ENCODE measurements at regions not wholly inside any gene's neighbourhood (a gene's known extent, or its start where the extent isn't known, plus 50 kb on each side); places are given as distances from the start of the nearest gene placed in this dataset.
"Not testable (repeated sequence)": the region's sequence is repeated elsewhere in the genome, so short reads cannot be mapped to it uniquely, and the experiment has no call there.

DNA sequence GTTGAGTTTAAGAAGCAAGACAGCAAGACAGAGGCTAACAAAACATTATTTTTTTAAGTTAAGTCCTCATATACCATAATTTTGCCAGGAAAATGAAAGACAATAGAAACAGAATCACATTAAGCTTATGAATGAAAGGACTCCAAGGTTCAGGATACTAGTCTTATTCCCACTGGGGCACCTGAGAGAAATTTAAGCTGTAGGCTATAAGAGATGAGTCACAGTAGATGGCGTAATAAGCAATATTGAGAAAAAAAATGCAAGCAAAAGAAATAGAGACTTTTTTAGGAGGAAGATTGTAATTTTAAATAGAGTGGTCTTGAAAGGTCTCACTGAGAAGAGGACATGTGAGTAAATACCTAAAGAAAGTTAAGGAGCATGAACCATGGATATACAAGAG, 57.1 kb upstream of the KIF2B start:
- DNase-seq (ENCODE audit: low spot score): no peak

DNA sequence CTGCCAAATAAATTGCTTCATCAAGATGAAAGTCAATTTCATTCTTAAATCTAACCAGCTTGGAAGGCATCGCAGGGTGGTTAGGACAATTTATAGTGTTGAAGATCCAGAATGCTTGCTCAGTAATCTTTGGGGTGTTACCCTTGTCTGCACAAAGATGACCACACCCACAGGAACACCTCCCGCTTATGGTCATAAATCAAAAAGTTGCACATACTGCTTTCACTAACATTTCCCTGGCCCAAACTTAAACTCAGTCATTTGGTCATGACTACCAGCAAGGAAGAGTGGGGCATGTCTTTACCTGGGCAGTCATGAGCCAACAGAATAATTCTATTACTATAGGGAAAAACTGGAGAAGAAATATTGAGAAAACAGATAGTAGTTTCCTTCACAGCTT, 57.6 kb upstream of the KIF2B start:
- DNase-seq (ENCODE audit: low spot score): no peak

DNA sequence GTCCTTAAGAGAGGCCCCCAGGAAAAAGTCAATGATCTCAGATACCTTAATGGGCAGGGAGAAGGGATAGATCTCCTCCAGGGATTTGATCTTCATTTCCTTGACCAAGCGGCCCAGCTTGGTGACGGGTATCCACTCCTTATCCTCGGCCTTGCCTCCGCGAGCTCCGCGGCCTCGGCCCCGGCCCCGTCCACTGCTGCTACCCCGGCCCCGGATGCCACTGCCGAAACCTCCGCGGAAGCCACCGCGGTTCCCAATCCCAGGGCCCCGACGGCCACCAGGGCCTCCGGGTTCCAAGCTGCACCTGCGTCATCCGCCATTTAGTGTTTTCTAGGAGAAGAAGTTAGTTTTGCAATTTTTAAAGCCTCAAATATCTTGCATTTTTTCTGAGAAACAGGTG, 65.2 kb upstream of the KIF2B start:
- DNase-seq (ENCODE audit: low spot score): no peak

DNA sequence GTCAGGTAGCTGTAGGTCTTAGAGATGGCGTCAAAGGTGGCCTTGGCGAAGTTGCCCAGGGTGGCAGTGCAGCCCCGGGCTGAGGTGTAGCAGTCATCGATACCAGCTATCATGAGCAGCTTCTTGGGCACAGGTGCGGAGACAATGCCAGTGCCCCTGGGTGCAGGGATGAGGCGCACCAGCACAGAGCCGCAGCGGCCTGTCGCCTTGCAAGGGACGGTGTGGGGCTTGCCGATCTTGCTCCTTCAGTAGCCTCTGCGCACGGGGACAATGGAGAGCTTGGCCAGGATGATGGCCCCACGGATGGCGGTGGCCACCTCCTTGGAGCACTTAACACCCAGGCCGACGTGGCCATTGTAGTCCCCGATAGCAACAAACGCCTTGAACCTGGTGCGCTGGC, 65.6 kb upstream of the KIF2B start:
- not testable (repeated sequence) for DNase-seq (ENCODE audit: low spot score)

DNA sequence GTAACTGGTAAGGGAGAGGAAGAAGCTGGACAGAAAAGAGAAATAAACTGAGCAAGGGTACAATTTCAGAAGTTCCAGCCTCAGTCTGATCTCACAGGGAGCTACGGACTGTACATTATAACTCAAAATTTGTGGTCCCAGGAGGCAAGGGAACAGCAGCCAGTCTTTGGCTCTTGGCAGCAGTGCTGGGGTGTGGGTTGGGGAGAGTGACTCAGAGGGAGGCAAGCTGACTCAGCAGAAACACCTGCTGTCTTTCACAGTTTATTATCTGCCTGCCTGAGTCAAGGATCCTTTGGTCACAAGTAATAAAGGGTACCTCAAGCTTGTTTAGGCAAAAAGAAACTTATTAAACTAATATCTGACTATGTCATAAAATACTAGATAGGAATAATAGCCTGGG, 73.5 kb upstream of the KIF2B start:
- no peak for DNase-seq (ENCODE audit: low spot score)

DNA sequence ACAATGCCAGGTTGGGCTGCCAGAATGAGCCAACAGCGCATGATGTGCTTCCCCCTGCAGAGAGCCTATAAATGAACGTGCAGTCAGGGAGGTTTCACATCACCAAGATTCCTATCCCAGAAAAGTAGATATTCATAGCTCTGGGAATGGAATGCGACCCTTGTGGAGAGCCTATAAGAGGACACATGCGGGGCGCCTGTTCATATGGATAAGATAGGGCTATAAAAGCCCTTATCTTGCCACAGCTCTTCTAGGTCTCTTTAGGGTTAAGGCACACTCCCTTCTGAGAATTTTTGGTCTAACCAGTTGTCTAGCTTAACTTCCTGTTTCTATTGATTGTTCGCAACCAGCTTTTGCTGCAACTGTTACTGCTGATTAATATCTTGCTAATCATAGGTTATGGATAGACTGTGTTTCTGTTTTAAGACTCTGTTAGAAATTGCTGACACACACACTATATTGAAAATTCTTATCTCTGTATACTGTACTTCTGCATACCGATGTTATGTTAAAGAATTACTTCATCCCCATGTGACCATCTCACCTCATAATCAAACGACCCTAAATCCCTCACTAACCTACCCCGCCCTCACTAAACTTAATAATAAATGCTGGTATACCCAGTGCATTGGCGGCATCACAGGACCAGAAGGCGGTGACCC, 74.4 kb upstream of the KIF2B start:
- not testable (repeated sequence) for DNase-seq (ENCODE audit: low spot score)

DNA sequence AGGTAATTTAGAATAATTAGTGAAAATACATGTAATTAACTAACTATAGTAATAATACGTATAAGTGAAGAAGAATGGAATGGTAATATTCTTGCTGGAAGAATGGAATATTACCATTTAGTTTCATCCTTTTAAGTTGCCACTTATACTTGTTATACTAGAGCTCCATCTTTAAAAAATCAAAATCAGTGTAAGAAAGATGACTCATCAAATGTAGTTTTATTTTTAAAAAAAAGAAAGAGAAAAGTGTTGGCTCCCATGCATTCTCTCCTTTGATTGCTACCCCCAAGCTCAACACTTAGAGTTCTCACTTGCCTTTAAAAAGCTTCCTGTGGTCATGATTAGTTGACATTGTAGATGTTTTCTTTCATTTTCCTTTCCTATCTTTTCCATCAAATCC, 82.4 kb upstream of the KIF2B start:
- DNase-seq (ENCODE audit: low spot score): no peak

DNA sequence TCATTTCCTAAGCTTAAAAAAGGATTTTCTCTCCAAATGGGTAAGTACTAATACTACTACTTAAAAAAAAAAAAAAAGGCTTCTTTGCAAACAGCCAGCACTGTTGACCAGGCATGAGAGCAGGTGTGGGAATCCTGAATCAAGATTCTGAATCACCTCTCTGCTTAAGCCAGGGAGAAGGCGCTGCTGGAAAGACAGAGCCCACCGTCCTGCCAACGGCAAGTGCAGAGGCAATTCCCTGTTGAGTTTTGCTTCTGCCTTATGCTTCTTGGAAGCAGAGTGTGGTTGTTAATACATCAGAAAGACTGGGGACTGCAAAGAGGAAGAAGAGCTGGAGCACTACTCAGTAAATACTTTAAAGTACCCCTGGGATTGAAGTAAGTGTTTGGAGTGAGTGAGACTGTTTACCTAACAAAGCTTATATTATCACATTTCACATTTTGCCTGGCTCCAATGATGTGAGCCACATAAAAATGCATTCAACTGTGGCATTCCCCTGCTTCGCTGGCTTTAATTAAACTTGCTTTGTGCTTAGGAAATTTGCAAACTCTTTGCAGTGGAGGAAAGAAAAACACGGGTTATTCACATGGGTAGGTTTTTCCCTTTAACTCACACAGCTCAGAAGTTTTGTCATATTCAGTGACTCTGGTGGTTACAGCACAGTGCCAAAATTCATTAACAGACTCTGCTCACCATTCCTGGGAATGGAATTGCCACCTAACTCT, 86.0 kb upstream of the KIF2B start:
- DNase-seq (ENCODE audit: low spot score): no peak

DNA sequence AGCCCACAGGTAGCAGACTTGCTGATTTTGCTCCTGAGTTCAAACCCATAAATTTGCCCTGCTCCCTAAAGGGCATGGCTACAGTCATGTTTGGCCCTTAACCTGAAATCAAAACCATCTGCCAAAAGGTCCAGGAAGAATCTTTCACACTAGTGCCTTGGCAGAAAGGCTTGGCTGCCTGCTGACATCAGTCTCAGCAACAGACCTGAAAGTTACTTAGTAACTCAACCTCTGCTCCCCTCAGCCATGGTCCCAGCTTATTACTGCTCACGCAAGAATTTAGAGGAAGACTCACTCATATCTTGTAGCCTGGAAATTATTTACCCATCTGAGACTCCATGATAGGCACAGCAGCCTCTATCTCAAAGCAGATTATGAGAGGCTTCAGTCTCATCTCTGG, 98.0 kb upstream of the KIF2B start:
- no peak for DNase-seq (ENCODE audit: low spot score)

DNA sequence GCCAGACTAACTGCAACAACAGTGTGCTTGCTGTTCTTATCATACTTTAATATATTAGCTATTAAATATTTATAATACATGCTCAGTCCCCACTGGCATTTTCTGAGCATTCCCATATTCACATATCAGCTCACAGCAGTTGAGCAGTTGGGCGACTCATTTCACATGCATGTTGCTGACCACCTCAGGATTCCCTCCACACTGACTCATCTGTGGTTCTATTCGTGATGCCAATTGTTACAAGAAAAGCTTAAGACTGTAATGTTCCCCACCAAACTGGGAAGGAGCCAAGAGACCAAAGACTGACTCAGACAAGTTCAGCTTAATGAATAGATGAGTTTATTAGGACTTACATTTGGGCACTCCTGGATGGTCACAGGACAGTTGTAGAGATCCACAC, 100.3 kb upstream of the KIF2B start:
- DNase-seq (ENCODE audit: low spot score): no peak

DNA sequence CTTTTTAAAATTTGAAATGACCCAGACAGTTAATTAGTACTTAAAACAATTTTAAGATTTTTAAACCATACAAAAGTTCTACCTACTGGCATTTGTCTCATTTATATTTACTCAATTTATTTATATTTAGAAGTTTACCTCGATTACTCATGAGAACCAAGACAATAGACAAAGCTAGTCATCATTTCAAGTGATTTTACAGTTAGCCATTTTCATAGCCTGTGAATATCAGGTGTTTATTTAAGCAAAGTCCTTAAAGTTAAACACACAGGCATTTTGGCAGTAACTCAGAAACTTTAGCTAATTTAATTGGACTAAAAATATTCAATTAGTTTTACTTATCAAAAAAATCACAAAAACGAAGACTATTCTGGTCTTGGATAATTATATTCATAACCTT, 101.6 kb upstream of the KIF2B start:
- no peak for DNase-seq (ENCODE audit: low spot score)

DNA sequence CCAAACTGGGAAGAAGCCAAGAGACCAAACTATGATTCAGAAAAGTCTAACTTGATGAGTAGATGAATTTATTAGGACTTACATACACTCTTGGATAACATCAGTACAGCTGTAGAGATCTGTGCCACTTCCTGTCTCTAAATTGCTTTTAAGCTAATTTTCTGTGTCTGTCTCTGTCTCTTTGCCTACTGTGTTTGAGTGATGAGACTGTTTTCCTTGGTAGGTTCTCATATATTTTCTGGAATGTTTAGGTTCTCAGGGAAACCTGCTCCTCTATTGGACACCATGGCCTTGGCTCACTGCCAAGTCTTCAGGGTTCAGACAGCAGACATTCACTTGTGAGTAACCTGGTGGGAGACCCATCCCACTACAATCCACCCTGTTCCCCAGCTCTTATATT, 103.5 kb upstream of the KIF2B start:
- no peak for DNase-seq (ENCODE audit: low spot score)

DNA sequence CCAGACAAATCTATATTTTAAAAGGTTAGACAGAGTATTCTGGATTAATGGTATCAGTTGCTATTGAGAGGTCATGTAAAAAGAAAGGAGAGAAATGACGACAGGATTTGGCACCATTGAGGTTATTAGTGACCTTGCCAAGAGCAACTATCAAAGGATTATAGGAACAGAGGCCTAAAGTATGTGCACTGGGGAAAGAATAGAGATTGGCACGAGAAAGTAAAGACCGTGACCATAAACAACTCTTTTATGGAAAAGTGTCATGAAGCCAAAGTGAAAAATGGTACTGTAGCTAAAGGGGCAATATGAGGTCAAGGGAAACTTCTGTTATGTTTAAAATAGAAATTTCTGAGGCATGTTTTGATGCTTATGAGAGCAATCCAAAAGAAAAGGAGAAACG, 115.2 kb upstream of the KIF2B start:
- DNase-seq (ENCODE audit: low spot score): no peak

DNA sequence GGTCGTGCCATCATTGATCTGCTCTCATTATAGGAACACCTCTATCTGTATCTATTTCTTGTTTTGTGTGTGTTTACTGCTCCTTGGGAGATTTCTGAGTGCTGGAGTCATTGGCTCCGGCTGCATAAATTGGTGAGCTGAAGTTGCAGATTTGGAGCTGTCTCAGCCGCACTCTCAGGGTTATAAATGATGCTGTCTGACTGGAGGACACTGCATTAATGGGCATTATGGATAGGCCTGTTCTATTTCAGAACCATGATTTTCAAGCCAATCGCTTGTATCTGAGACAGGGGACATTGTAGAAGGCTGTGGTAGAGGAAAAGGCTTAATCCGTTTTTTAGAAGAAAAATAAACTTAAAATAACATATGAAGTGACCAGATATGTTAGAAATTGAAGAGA, 126.4 kb upstream of the KIF2B start:
- DNase-seq (ENCODE audit: low spot score): no peak

DNA sequence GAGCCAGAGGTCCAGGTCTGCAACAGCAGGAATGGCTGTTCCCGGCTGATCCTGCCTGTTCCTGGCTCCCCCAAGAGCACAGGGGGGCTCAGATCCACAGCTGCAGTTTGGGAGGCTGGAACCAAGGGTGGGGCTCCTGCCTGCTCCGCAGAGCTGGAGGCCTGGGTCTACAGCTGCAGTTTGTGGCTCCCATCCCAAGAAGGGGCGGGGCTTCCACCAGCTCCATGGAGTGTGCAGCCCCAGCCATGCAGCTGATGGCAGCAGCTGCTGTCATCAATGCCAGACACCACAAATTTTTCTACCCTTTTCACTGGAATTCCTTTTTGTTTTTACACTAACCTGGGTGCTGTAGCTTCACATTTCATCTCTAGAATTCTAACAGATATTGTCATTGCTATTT, 135.4 kb upstream of the KIF2B start:
- no peak for DNase-seq (ENCODE audit: low spot score)

DNA sequence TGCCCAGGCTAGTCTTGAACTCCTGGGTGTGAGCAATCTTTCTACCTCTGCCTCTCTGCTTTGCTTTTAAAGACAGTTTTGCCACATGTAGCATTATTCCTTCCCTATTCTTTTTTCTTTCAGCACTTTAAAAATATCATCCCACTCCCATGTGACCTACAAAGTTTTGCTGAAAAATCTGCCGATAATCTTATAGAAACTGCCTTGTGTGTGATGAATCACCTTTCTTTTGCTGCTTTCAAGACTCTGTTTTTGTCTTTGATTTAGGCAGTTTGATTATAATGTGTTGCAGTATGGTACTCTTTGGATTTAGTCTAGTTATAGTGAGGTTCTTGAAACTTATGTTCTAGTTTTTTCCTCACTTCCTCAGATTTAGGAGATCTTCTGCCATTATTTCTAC, 142.0 kb upstream of the KIF2B start:
- DNase-seq (ENCODE audit: low spot score): no peak

DNA sequence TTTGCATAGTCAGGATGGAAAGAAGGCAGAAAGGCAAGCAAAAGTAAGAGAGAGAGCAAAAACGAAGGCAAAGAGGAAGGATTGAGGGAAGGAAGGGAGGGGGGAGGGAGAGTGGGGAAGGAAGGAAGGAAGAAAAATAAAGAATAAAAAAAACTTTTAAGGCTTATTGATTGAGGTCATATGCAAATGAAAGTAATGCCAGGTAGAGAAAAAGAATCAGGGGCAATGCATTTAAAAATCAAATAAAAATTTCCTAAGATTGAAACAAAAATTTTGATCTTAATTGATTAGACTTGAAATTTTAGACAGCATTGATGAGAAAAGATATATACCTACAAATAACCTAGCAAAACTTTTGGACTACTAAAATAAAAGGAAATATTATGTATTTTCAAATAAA, 153.9 kb upstream of the KIF2B start:
- no peak for DNase-seq (ENCODE audit: low spot score)

DNA sequence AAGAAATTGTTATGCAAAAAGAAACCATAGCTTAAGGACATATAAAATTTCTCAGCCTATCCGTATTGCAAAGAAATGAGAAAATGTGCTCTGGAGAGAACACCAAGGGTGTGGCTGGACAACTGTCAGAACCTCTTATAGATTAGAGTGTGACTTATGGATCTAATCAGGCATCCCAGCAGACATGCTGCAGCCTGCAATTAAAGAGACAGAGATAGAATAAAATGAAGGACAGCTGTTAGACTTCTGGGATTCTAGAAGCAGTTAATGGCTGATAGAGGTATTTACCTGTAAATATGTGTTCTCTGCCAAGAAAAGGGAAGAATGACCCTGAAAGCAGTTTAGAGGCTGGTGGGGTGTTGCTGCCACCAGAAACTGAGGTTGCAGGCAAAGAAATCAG, 160.1 kb upstream of the KIF2B start:
- DNase-seq (ENCODE audit: low spot score): no peak

DNA sequence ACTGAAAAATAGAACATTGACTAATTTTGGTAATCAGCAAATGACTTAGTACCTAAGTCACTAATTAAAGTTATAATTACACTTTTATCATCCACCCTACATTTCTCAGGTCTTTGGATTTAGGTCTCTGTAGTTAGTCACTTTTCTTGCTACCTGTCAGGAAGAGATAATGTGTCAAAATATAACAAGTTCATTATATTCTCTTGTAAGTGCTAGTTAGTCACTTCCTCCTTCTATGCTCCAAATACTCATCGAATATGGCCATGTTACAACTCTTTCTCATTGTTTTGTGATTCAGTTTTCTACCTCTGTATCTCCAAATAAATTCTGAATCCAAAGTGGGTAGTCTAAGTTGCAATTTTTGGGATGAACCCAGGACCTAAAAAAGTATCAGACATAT, 163.5 kb upstream of the KIF2B start:
- DNase-seq (ENCODE audit: low spot score): no peak

DNA sequence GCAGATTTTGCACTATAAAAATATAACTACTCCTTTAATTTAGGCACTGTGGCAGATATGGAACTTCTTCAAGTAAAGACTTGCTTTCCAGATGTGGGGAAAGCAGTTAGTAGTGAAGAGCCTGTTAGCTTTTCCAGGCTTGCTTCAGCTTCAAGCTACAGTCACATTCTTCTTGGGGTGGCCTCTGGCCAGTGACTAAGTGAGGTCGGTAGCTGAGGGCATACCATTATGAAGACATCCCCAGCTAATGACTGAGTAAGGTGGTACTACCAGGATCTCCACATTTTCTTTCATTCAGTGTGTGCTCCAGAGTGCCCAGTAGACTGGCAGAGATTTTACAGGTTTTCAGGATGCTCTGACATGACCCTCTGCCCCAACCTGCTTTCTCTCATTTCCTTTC, 167.1 kb upstream of the KIF2B start:
- no peak for DNase-seq (ENCODE audit: low spot score)

DNA sequence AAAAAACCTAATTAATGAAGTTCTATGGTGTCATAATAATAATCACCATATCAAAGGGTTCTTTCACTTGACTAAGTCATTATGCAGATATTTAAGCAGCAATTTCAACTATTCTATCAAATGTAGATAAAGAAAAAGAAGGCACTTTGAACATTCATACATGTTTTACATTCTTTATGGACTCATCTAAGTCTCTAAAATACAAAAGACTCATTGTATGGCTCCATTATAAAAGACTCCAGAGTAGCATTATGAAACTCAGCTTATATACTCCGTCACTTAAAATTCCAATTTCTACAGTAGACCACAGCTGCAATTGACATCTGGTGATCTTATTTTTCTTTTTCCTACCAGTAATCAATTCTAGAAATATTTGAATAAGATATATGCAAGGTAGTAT, 173.5 kb upstream of the KIF2B start:
- no peak for DNase-seq (ENCODE audit: low spot score)

DNA sequence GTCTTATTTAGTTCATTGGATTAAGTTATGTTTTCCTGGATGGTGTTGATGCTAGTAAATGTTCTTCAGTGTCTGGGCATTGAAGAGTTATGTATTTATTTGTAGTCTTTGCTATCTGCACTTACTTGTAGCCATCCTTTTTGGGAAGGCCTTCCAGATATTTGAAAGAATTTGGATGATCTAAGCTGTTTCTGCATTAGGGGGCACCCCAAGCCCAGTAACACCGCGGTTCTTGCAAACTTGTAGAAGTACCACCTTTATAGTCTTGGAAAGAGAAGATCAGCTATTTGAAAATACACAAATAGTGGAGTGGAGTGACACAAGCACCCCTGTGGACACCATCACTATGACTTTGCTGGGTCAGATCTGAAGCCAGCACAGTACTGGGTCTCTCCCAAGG, 175.9 kb upstream of the KIF2B start:
- no peak for DNase-seq (ENCODE audit: low spot score)

DNA sequence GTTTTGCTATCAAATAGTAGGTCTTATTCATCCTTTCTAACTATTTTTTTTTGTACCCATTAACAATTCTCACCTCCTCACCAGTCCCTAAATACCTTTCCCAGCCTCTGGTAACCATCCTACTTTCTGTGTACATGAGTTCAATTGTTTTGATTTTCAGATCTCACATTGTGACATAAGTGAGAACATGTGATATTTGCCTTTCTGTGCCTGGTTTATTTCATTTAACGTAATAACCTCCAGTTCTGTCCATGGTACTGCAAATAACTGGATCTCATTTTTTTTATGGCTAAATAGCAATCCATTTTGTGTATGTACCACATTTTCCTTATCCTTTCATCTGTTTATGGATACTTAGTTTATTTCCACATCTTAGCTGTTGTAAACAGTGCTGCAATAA, 181.9 kb upstream of the KIF2B start:
- DNase-seq (ENCODE audit: low spot score): no peak

DNA sequence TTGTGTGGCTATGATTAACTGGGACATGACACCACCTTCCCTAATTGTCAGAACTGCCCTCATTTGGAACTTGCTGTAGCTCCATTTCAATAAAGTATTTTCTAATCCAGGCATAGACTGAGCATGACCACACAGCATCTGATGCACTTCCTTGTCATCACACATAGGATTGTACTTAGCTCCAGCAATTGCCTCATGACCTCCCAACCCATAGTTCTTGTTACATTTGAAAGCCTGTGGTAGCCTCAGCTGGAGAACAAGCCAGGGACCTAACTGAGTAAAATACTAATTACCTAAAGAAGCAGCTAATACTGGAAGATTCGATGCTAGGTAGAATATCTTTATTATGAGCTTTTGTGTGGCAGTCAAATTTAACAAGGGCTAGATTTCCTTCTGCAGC, 187.3 kb upstream of the KIF2B start:
- DNase-seq (ENCODE audit: low spot score): no peak

All from cerebellar cortex (tissue), 1 donor.